Liver (tissue), 8 donors: ENCODE measurements at regions not wholly inside any gene's neighbourhood (a gene's known extent, or its start where the extent isn't known, plus 50 kb on each side); places are given as distances from the start of the nearest gene placed in this dataset.

ENCODE experiments used
- DNase-seq: peaks from one replicate; pipeline ENCODE4 v3.0.0-alpha.2; 2017; ENCODE audit warnings: low spot score
- H3K27ac ChIP-seq, 2 donors: one replicate each; pipeline ENCODE4 v1.7.0; 2013; ENCODE audit warnings: inconsistent platforms in 2 of 2, low read length in 2 of 2, control low read depth in 1 of 2, low read depth in 1 of 2, mild to moderate bottlenecking in 1 of 2
- H3K27me3 ChIP-seq, 4 donors: one replicate each; pipeline versions ENCODE4 v1.6.1 to v1.7.0; 2013; ENCODE audit warnings: low read length in 3 of 4, inconsistent platforms in 1 of 4, mild to moderate bottlenecking in 1 of 4, moderate library complexity in 1 of 4; ENCODE audit not compliant: control insufficient read depth in 4 of 4, insufficient read depth in 4 of 4
- H3K36me3 ChIP-seq, 4 donors: one replicate each; pipeline versions ENCODE4 v1.6.1 to v1.7.0; 2013; ENCODE audit warnings: low read length in 3 of 4, mild to moderate bottlenecking in 3 of 4, low read depth in 1 of 4, moderate library complexity in 1 of 4; ENCODE audit not compliant: control insufficient read depth in 4 of 4, insufficient read depth in 3 of 4
- H3K4me1 ChIP-seq, 4 donors: one replicate each; pipeline versions ENCODE4 v1.6.1 to v1.7.0; 2013; ENCODE audit warnings: low read length in 3 of 4, mild to moderate bottlenecking in 3 of 4, moderate library complexity in 1 of 4; ENCODE audit not compliant: control insufficient read depth in 4 of 4, insufficient read depth in 4 of 4
- H3K4me3 ChIP-seq, 3 donors: one replicate each; pipeline versions ENCODE4 v1.6.1 to v1.7.0; 2013; ENCODE audit warnings: low read length in 3 of 3, control low read depth in 1 of 3, low read depth in 1 of 3, mild to moderate bottlenecking in 1 of 3
- H3K9ac ChIP-seq, 2 donors: one replicate each; pipeline ENCODE4 v1.7.0; 2013; ENCODE audit warnings: low read length in 2 of 2, mild to moderate bottlenecking in 2 of 2, moderate library complexity in 2 of 2, control low read depth in 1 of 2, low read depth in 1 of 2
- H3K9me3 ChIP-seq, 4 donors: one replicate each; pipeline versions ENCODE4 v1.6.1 to v1.7.0; 2013; ENCODE audit warnings: low read length in 3 of 4; ENCODE audit not compliant: control insufficient read depth in 4 of 4
- CTCF ChIP-seq: fragments of 150-350 bp; IDR thresholded peaks from 2 replicates; pipeline ENCODE4 v1.5.1; 2017; ENCODE audit warnings: improper control_type of control experiment, low read depth, low read length; ENCODE audit not compliant: missing input control
- FOXA2 ChIP-seq: IDR thresholded peaks from 2 replicates; pipeline ENCODE4 v1.6.1; 2016; ENCODE audit warnings: antibody characterized with exemption
- GABPA ChIP-seq, 2 donors: IDR thresholded peaks in 1 of 2; conservative IDR thresholded peaks in 1 of 2; 2 replicates each; pipeline ENCODE4 v1.6.1; 2016; ENCODE audit warnings: antibody characterized with exemption in 2 of 2, mild to moderate bottlenecking in 1 of 2, moderate library complexity in 1 of 2
- HNF4A ChIP-seq, 2 donors: conservative IDR thresholded peaks; 2 replicates each; pipeline ENCODE4 v1.6.1; 2016; ENCODE audit warnings: antibody characterized with exemption in 2 of 2, mild to moderate bottlenecking in 2 of 2
- HNF4G ChIP-seq: IDR thresholded peaks from 2 replicates; pipeline ENCODE4 v1.6.1; 2016; ENCODE audit warnings: antibody characterized with exemption
- JUND ChIP-seq, 2 donors: IDR thresholded peaks; 2 replicates each; pipeline ENCODE4 v1.6.1; 2016; ENCODE audit warnings: antibody characterized with exemption in 2 of 2
- MAX ChIP-seq: IDR thresholded peaks from 2 replicates; pipeline ENCODE4 v1.6.1; 2016; ENCODE audit warnings: antibody characterized with exemption
- NR2F2 ChIP-seq: IDR thresholded peaks from 2 replicates; pipeline ENCODE4 v1.6.1; 2016; ENCODE audit warnings: antibody characterized with exemption
- REST ChIP-seq: IDR thresholded peaks from 2 replicates; pipeline ENCODE4 v1.6.1; 2016; ENCODE audit warnings: antibody characterized with exemption, mild to moderate bottlenecking
- RXRA ChIP-seq, 2 donors: IDR thresholded peaks; 2 replicates each; pipeline ENCODE4 v1.6.1; 2017 to 2018; ENCODE audit warnings: antibody characterized with exemption in 2 of 2, mild to moderate bottlenecking in 1 of 2
- SP1 ChIP-seq: IDR thresholded peaks from 2 replicates; pipeline ENCODE4 v1.6.1; 2018; ENCODE audit warnings: antibody characterized with exemption, mild to moderate bottlenecking
- TAF1 ChIP-seq: conservative IDR thresholded peaks from 2 replicates; pipeline ENCODE4 v1.6.1; 2016; ENCODE audit warnings: antibody characterized with exemption, mild to moderate bottlenecking
- WGBS: extraction: QIAGEN DNeasy Blood & Tissue Kit; methylation state at CpG from one replicate; pipeline ENCODE4 v1.1.7; 2013; 5-methylcytosine and 5-hydroxymethylcytosine counted together
- TF ChIP-seq, protein P1 (sequence below): IDR thresholded peaks from 2 replicates; pipeline ENCODE4 v1.6.1; 2016; ENCODE audit warnings: antibody characterized with exemption
- donor health status: healthy.
- donor health status: healthy.
- donor health status: healthy.
- donor health status: healthy.
- donor health status: healthy.

DNA sequence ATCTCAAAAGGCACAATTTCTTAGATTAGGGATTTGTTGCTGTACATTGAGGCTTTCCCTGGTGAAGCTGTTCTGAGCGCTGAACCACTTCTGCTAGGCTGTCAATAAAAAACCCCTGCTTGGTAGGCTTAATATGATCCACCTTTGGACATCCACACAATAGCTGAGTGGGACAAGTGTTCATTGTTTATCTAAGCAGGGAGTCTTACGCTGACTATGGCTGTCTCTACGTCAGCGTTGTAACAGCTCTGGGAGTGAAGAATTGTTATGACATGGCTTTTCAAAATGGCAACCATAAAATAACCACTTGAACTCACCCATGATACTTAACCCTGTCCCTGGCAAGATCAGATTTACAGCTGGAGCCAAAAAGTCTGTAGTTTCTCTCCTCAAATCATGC, 111.5 kb upstream of the SULT1C3 start:
- TF ChIP-seq HNF4G, result no peak
- TF ChIP-seq FOXA2, result no peak
- peaks cover 0 to 2% (median 0%) of the 10 kb centered on the region in 4 donors for H3K27me3 ChIP-seq
- H3K9me3 ChIP-seq, result peaks cover 0 to 3% (median 0%) of the 10 kb centered on the region in 4 donors
- no peaks in the 10 kb centered on the region for H3K36me3 ChIP-seq
- no peak overlapping the region for H3K27ac ChIP-seq
- no peaks in the 10 kb centered on the region for H3K4me1 ChIP-seq
- no peak overlapping the region for H3K4me3 ChIP-seq
- WGBS, result 90% methylated on average over 4 of the region's 4 CpGs
- no peak for DNase-seq
- no peak overlapping the region for H3K9ac ChIP-seq

DNA sequence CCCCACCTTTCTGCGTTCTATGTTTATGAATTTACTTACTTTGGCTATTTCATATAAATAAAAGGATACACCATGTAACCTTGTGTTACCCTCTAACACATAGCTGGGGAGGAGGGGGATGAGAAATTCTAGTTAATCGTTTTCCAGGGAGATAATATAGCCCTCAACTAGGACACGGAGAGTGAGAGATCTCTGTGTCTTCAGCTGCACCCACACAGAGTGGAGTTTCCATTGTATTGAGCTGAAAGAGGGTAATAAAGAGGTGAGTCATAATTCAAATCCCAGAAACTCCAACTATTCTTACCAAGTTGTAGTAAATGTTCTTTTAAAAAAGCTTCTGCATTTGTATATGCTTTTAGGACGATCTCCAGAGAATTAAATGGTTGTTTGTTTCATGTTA, 110.1 kb upstream of the SULT1C3 start:
- H3K27me3 ChIP-seq, result peaks cover 0 to 2% (median 0%) of the 10 kb centered on the region in 4 donors
- H3K27ac ChIP-seq, result no peak overlapping the region
- 39% methylated on average over 4 of the region's 4 CpGs for WGBS
- no peaks in the 10 kb centered on the region for H3K36me3 ChIP-seq
- H3K9ac ChIP-seq, result no peak overlapping the region
- DNase-seq, result no peak
- H3K4me1 ChIP-seq, result no peaks in the 10 kb centered on the region
- TF ChIP-seq RXRA (IDR thresholded peaks at IDR 0.05), result no peak
- H3K4me3 ChIP-seq, result no peak overlapping the region
- H3K9me3 ChIP-seq, result peaks cover 0 to 3% (median 0%) of the 10 kb centered on the region in 4 donors

DNA sequence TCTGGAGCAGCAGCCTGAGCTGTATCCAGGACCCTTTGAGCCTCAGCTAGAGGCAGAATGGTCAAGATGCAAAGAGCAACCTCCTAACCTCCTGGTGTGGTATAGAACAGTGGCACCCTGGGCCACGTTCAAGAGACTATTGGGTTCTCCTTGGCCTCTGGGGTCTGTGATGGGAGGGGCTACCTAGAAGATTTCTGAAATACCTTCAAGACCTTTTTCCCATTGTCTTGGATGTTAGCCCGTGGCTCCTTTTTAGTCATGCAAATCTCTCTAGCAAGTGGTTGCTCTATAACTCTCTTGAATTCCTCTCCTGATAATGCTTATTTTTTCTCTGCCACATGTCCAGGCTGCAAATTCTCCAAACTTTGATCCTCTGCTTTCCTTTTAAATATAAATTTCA, 106.3 kb upstream of the SULT1C3 start:
- peaks cover 0 to 2% (median 0%) of the 10 kb centered on the region in 4 donors for H3K27me3 ChIP-seq
- H3K9me3 ChIP-seq, result peaks cover 0 to 3% (median 0%) of the 10 kb centered on the region in 4 donors
- no peak overlapping the region for H3K9ac ChIP-seq
- H3K36me3 ChIP-seq, result no peaks in the 10 kb centered on the region
- H3K4me3 ChIP-seq, result no peak overlapping the region
- DNase-seq, result no peak
- H3K4me1 ChIP-seq, result peaks cover 0 to 3% (median 1%) of the 10 kb centered on the region in 4 donors
- no peak overlapping the region for H3K27ac ChIP-seq
- 61% methylated on average over 2 of the region's 2 CpGs for WGBS
- TF ChIP-seq JUND (IDR thresholded peaks at IDR 0.05) (no peak), MAX (no peak), REST (no peak), SP1 (no peak), CTCF (no peak), HNF4A (conservative IDR thresholded peaks at IDR 0.05) (no peak), HNF4G (no peak), FOXA2 (no peak), TAF1 (no peak), GABPA (IDR thresholded peaks at IDR 0.05 in 1 of 2, conservative IDR thresholded peaks at IDR 0.05 in 1 of 2) (no peak), NR2F2 (no peak), RXRA (IDR thresholded peaks at IDR 0.05) (no peak)
- TF ChIP-seq, protein P1, sequence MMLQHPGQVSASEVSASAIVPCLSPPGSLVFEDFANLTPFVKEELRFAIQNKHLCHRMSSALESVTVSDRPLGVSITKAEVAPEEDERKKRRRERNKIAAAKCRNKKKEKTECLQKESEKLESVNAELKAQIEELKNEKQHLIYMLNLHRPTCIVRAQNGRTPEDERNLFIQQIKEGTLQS, result no peak
